Cardiac septum (tissue), 1 donor: ENCODE measurements at regions not wholly inside any gene's neighbourhood (a gene's known extent, or its start where the extent isn't known, plus 50 kb on each side); places are given as distances from the start of the nearest gene placed in this dataset.

Experiments used
- DNase-seq: peaks from one replicate; pipeline ENCODE4 v3.0.0-alpha.2; 2020; ENCODE audit warnings: low spot score
- intact Hi-C: fragments of 100-400 bp; cut with DNase I; formaldehyde crosslinking; loops from one replicate; pipeline ENCODE4 v1.14.0; 2022
- donor health status: DM: no; HTN: no; CAD: no.

DNA sequence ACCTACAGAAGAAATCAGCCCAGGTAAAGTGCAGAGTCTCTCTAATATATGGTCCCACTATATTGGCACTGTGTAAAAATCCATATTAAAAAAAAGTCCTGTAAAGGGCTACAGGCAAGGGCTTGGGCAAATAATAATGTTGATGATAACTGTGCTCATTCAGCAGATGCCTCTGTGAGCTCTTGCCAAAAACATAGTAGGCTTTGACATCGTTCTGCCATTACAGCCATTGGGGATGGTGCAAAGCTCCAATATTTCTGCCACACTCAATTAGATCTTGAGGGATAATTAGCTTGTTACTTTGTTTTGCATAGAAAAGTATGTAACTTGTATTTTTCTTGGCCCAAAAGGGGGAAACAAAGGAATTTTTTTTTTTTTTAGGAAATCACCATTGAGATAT, 645.5 kb upstream of the FAM241A start:
- intact Hi-C loops = no loop called here
- DNase-seq = no peak

DNA sequence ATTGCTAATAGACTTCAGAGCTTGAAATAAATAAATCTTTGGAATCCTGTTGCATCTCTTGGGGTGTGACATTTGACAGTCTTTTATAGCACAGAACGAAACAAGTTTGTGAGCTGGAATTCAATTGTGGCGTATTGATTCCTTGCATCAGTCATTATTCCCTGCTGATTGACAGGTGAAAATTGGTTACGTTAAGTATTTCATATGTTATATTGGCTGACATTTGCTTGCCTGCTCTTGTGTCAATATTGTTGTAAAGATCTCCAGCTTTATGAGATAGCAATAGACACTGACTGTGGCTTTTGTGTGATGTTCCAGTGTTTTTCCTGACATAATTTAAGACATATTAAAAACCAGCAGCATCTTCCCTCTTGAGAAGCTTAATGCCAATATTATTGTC, 644.4 kb upstream of the FAM241A start:
- DNase-seq = no peak
- intact Hi-C loops = no loop called here

DNA sequence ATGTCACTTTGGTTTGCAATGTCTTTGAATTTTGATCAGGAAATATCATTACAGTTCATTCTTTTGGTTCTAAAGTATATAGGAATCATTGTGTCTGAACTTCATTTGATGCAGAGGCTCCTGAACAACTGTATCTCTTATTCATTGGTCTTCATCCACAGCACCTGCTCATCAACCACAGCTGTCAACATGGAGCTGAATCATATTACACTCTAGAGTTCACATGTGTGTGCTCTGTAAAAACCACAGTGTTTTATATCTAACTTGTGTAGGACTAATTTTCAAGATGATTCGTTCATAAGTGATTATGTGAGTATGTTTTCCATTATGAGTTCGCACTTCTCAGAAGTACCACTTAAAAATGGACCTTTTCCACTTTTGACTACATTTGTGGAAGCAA, 643.3 kb upstream of the FAM241A start:
- DNase-seq = no peak

GRCh38 chr4:111502626-111503025, 642.6 kb upstream of the FAM241A start:
- no peak for DNase-seq
- intact Hi-C loops = no loop called here

More for the DNA sequence above, 643.3 kb upstream of the FAM241A start:
- intact Hi-C loops = no loop called here

DNA sequence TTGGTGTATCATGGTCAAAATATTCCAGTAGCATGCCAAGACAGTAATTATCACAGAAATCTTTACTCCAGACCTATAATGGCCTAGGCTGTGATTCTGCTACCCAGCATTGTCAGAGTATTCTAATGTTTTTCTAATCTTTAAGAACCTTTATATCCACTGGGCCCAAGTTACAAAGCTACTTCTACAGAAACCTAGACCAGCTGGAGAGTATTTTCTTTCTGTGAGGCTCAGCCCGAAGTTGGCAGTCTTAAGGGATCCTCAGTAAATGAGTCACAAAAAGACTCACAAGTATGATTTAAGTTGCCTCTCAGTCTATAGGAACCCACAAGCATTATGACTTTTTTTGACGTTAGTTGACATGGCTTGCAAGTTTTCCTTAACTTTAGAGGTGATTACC, 638.5 kb upstream of the FAM241A start:
- intact Hi-C loops = no loop called here
- DNase-seq = no peak

DNA sequence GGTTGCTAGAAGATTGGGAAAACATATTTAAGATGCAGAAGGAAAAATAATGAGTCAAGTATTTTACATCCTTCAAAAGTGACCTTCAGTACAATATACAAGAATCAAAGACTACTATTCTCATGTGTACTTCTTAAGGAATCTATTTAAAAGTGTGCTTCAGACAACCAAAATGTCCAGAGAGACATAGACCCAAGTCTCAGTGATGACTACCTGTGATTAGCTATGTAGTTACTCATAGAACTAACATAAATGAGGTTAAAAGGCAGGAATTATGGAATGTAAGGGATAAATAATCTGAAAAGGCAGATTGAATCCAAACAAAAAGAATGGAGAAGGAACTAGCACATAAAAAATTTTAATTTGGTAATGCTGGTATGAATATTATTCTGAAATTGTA, 634.7 kb upstream of the FAM241A start:
- DNase-seq = no peak
- intact Hi-C loops = no loop called here

DNA sequence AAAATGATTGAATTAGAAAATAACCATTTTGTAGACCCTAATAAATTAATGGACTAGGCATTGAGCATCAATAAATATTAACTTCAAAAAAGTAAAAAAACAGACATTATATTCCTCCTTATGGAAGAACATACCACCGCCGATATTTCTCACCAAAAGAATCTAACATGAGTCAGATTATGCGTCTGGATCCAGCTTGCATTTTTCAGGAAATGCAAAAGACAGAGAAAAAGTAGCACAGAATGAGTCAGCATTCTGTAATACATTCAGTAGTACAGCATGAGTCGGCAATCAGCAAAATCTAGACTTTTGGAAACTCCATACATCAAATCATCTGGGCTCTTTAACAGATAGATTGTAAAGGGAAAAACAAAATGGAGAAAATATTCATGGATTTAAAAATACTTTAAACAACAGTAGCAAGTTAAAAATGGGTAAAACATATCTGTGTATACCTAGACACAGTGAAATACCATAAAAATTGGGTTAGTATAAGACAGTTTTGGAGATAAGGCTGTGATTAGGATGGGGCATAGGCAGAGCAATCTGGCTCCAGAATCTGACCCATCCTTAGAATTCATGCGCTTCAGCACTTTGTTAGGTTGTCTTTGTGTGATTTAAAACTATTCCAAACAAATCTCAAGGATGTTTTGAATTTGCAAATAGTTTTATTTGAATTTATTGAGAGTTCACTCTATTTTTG, 633.0 kb upstream of the FAM241A start:
- intact Hi-C loops = no loop called here
- no peak for DNase-seq

GRCh38 chr4:111519683-111520082, 625.6 kb upstream of the FAM241A start:
- intact Hi-C loops = no loop called here
- DNase-seq = no peak

GRCh38 chr4:111530446-111530845, 614.8 kb upstream of the FAM241A start:
- intact Hi-C loops = no loop called here
- no peak for DNase-seq

GRCh38 chr4:111535792-111536191, 609.5 kb upstream of the FAM241A start:
- DNase-seq = no peak
- intact Hi-C loops = no loop called here

DNA sequence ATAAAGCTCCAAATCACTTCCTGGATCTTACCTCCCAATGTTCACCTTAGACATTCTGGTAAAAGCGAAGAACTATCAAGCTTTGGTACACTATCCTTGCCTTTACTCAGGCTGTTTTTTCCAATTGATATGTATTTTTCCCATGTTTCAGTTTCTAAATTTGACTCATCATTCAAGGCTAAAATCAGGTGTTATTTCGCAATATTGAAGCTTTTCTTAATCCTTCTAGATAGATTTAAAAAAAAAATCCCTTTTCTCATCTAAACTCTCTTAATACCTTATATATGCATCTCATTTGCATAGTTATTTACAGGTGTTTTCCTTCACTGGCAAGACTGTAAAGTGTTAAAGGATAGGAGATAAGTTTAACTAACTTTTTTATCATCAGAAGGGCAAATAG, 608.1 kb upstream of the FAM241A start:
- intact Hi-C loops = no loop called here
- no peak for DNase-seq

DNA sequence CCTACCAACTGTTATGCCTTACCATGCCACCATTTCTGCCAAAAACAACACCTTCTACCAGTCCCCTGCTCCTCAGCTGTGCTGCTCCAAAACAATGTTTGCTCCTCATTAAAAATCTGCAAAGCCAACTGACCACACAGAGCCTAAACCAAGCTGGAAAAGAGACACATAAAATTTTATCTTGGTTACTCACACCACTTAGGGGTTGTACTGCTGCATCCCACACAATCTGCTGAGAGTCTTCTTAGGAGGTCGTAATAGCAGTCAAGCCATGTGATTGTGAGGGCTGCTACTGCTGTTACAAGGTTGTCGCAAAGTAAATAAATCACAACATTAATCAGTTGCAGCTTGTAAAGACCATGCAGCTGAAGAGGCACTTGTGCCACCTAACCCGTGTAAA, 607.4 kb upstream of the FAM241A start:
- intact Hi-C loops = no loop called here
- no peak for DNase-seq

GRCh38 chr4:111540671-111541070, 604.6 kb upstream of the FAM241A start:
- intact Hi-C loops = no loop called here
- DNase-seq = no peak

DNA sequence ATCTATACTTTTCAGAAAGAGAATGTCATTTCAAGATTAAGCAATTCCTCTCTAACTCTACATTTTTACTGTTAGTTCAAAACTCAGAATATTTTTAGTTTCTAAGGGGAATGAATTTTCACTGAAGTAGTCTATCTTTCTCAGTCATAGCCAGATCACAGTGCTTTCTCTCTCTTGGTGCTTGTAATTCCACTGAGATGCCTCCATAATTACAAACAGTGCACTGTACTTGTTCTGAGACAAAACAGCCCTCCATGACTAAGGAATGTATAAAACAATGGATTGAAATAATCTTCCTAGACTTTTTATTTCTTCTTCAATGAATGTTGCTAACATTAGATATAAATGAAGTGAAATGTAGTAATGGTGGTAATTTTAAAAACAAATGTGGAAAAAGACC, 603.2 kb upstream of the FAM241A start:
- intact Hi-C loops = no loop called here
- no peak for DNase-seq

GRCh38 chr4:111546881-111547280, 598.4 kb upstream of the FAM241A start:
- DNase-seq = no peak
- intact Hi-C loops = no loop called here

DNA sequence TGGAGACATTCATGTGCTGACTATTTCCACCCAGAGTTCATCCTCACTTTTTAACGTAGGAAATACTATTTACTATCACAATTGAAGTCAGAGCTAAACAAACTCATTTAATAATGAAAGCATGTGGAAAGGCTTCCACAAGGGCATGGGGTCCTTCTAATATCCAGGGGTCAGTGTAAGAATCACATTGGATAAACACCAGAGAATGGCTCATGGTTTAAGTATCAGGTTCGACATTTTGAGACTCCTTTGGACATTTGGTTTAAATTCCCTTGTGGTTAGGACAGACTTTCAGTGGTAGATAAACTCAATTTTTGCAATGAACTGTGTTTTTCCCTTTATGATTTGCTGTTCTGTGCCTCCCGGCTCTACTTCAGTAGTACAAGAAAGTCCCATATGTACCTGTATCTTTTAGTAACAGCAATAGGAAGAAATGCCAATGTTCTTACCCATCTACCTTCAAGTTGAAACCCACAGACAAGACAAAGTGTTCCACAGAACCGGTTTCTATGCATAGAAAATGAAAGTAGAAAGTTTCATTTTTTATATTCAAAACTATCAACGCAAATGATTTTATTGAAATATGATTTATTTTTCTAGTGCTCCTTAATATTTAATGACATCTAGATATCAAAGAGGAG, 589.0 kb upstream of the FAM241A start:
- DNase-seq = no peak
- intact Hi-C loops = no loop called here

- DNase-seq = no peak
- intact Hi-C loops = no loop called here
Measured at GRCh38 chr4:111556851-111557250, 588.4 kb upstream of the FAM241A start.

DNA sequence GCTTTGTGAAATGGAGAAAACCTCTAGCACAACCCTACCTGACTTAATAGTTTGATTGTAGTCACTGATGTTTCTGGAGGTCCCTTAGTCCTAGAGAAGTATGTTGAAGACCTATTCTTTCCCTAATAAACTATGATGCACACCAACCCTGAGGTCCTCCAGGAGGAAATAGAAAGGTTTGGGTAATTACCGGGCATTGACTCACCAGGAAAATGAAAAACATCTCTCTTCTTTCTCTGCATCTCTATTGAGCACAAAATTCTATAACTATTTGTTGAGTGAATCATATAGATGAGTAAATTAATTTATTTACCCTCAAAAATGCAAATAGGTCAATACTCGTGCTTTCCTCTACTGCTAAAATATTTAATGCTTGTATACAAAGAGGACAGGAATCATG, 582.4 kb upstream of the FAM241A start:
- DNase-seq = no peak
- intact Hi-C loops = no loop called here

DNA sequence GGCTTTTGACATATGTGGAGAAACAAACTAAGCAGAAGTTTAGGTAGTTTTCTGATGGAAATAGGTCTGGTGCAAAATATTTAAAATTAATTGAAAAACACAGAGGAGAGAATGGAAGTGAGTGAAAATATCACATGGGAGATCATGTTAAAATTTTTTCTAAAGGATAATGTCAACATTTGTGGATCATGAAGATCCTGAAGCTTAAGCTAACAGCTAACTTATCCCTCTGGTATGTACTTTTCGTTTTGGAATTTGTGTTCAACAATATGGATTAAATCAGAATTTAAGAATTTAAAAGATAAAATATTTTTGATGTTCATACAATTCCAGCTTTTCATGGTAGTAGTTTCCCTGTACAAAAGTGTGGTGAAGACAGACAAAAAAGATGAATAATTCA, 572.8 kb upstream of the FAM241A start:
- DNase-seq = no peak
- intact Hi-C loops = no loop called here

- DNase-seq = no peak
- intact Hi-C loops = no loop called here
Measured at GRCh38 chr4:111573386-111573785, 571.9 kb upstream of the FAM241A start.

GRCh38 chr4:111579767-111580166, 565.5 kb upstream of the FAM241A start:
- intact Hi-C loops = no loop called here

GRCh38 chr4:111595456-111595855, 549.8 kb upstream of the FAM241A start:
- intact Hi-C loops = no loop called here
- no peak for DNase-seq

More at GRCh38 chr4:111579767-111580166, 565.5 kb upstream of the FAM241A start:
- DNase-seq = no peak
